HepG2 (cell line): ENCODE measurements at regions not wholly inside any gene's neighbourhood (a gene's known extent, or its start where the extent isn't known, plus 50 kb on each side); places are given as distances from the start of the nearest gene placed in this dataset.

Source experiments
- ATAC-seq: fragments of 200-7000 bp; cut with Tn5 transposase; 3 replicates; pipeline ENCODE4 v1.9.1; 2020; ENCODE audit warnings: mild to moderate bottlenecking, moderate library complexity
- BruUV-seq: library from RNA; stranded (reverse); fragments of 400-500 nt; replicated peaks from 2 replicates; lab custom pipeline; 2021; lab: Mats Ljungman, UMichigan
- CTCF ChIA-PET: fragments of 300-600 bp; formaldehyde crosslinking; extraction: SDS; loops from one replicate; lab custom pipeline; 2021; ENCODE audit warnings: low total read pairs, inconsistent platforms, low intra/inter-chr PET ratio; lab: Yijun Ruan, JAX
- POLR2A ChIA-PET: fragments of 350-600 bp; sonication (Branson Sonifier 250); formaldehyde crosslinking; loops from one replicate; lab custom pipeline; 2020; ENCODE audit warnings: antibody characterized with exemption, inconsistent platforms; lab: Yijun Ruan, JAX
- DNase-seq: peaks from one replicate; pipeline ENCODE4 v3.0.0-alpha.2; 2015; ENCODE audit warnings: low spot score
- FAIRE-seq: peaks from 3 replicates; lab custom pipeline; 2011; peaks lifted over from hg19 to GRCh38; lab: Jason Lieb, UNC
- H2AFZ ChIP-seq: one replicate; pipeline ENCODE4 v1.6.1; 2011; ENCODE audit warnings: low read length, inconsistent platforms
- H3K27ac ChIP-seq: fragments of 300-600 bp; 3 replicates; pipeline ENCODE4 v1.8.0; 2011; ENCODE audit warnings: mixed run types, mild to moderate bottlenecking, mixed read lengths, low read length, inconsistent platforms; ENCODE audit not compliant: insufficient read depth; ENCODE audit errors: extremely low read length
- H3K27me3 ChIP-seq, 2 experiments: fragments of 200-600 bp in 1 of 2; 2 replicates in 1 of 2; 3 replicates in 1 of 2; pipeline versions ENCODE4 v1.6.0 to v1.8.0; 2011; ENCODE audit warnings: low read length in 2 of 2, mild to moderate bottlenecking in 2 of 2, moderate library complexity in 2 of 2, inconsistent platforms in 1 of 2; ENCODE audit not compliant: insufficient read depth in 2 of 2, control insufficient read depth in 1 of 2
- H3K36me3 ChIP-seq, 2 experiments: fragments of 200-600 bp in 1 of 2; replicated peaks in 1 of 2; 2 replicates in 1 of 2; 3 replicates in 1 of 2; pipeline versions ENCODE4 v1.5.1 to v1.8.0; 2011; ENCODE audit warnings: low read length in 2 of 2, inconsistent platforms in 1 of 2; ENCODE audit not compliant: insufficient read depth in 2 of 2, control insufficient read depth in 1 of 2
- H3K4me1 ChIP-seq: 2 replicates; pipeline ENCODE4 v1.5.1; 2012; ENCODE audit warnings: low read length, inconsistent platforms; ENCODE audit not compliant: insufficient read depth
- H3K4me2 ChIP-seq: 2 replicates; pipeline ENCODE4 v1.6.0; 2011; ENCODE audit warnings: low read depth, low read length, inconsistent platforms
- H3K4me3 ChIP-seq, 3 experiments: fragments of 200-600 bp in 1 of 3; sonication (generic), shearing (Covaris generic) in 1 of 3; replicated peaks in 1 of 3; 2 replicates each; pipeline ENCODE4 v1.5.1; 2011 to 2016; ENCODE audit warnings: low read length in 3 of 3, inconsistent platforms in 2 of 3, low read depth in 2 of 3, mild to moderate bottlenecking in 2 of 3, control low read depth in 1 of 3, mixed read lengths in 1 of 3; ENCODE audit not compliant: insufficient read depth in 1 of 3
- H3K79me2 ChIP-seq: one replicate; pipeline ENCODE4 v1.6.1; 2011; ENCODE audit warnings: low read length, inconsistent platforms; ENCODE audit not compliant: insufficient read depth
- H3K9ac ChIP-seq: 2 replicates; pipeline ENCODE4 v1.6.0; 2011; ENCODE audit warnings: mild to moderate bottlenecking, low read depth, low read length, inconsistent platforms; ENCODE audit not compliant: insufficient read depth
- H3K9me3 ChIP-seq: 2 replicates; pipeline ENCODE4 v1.5.1; 2012; ENCODE audit warnings: mild to moderate bottlenecking, low read length
- H4K20me1 ChIP-seq: 2 replicates; pipeline ENCODE4 v1.6.0; 2011; ENCODE audit warnings: inconsistent platforms, mild to moderate bottlenecking, low read length, moderate library complexity; ENCODE audit not compliant: insufficient read depth
- FOXA3 ChIP-seq: IDR thresholded peaks from 2 replicates; pipeline ENCODE4 v1.6.1; 2016; ENCODE audit warnings: missing genetic modification reagents, missing compliant biosample characterization
- HES4 ChIP-seq: sonication (generic); formaldehyde crosslinking; IDR thresholded peaks from 2 replicates; pipeline ENCODE4 v1.9.0; 2021; ENCODE audit warnings: mild to moderate bottlenecking, missing genetic modification reagents, borderline replicate concordance
- MED8 ChIP-seq: sonication (generic); formaldehyde crosslinking; IDR thresholded peaks from 2 replicates; pipeline ENCODE4 v1.8.1; 2023; ENCODE audit warnings: mild to moderate bottlenecking, missing genetic modification reagents; ENCODE audit not compliant: insufficient replicate concordance
- PHF21A ChIP-seq: sonication (generic); formaldehyde crosslinking; IDR thresholded peaks from 2 replicates; pipeline ENCODE4 v1.5.0; 2020; ENCODE audit warnings: mild to moderate bottlenecking, missing genetic modification reagents
- PITX1 ChIP-seq: sonication (generic); formaldehyde crosslinking; IDR thresholded peaks from 2 replicates; pipeline ENCODE4 v1.5.1; 2020; ENCODE audit warnings: mild to moderate bottlenecking, missing genetic modification reagents
- SMAD3 ChIP-seq: sonication (generic); formaldehyde crosslinking; IDR thresholded peaks from 2 replicates; pipeline ENCODE4 v1.4.0; 2020; ENCODE audit warnings: missing genetic modification reagents
- TIGD3 ChIP-seq: sonication (generic); formaldehyde crosslinking; IDR thresholded peaks from 2 replicates; pipeline ENCODE4 v1.5.1; 2020; ENCODE audit warnings: mild to moderate bottlenecking, missing genetic modification reagents, borderline replicate concordance
- ZBTB1 ChIP-seq: sonication (generic); formaldehyde crosslinking; IDR thresholded peaks from 2 replicates; pipeline ENCODE4 v1.4.0; 2020; ENCODE audit warnings: missing genetic modification reagents, borderline replicate concordance
- ZBTB3 ChIP-seq: sonication (generic); formaldehyde crosslinking; IDR thresholded peaks from 2 replicates; pipeline ENCODE4 v1.4.0; 2020; ENCODE audit warnings: low read depth, mild to moderate bottlenecking, moderate library complexity, missing genetic modification reagents, borderline replicate concordance
- ZNF3 ChIP-seq: IDR thresholded peaks from 2 replicates; pipeline ENCODE4 v1.7.0; 2017; ENCODE audit warnings: inconsistent platforms
- ZNF317 ChIP-seq: sonication (generic); formaldehyde crosslinking; IDR thresholded peaks from 2 replicates; pipeline ENCODE4 v1.5.0; 2020; ENCODE audit warnings: mild to moderate bottlenecking, missing genetic modification reagents
- ZNF451 ChIP-seq: sonication (generic); formaldehyde crosslinking; IDR thresholded peaks from 2 replicates; pipeline ENCODE4 v1.5.0; 2020; ENCODE audit warnings: mild to moderate bottlenecking, missing genetic modification reagents
- WGBS: methylation state at CpG from one replicate; pipeline ENCODE4 v1.1.6; 2017; ENCODE audit warnings: low lambda C conversion rate; 5-methylcytosine and 5-hydroxymethylcytosine counted together
- in situ Hi-C: cut with HindIII; loops from 2 replicates; pipeline ENCODE4 v1.10.0; 2017; ENCODE audit warnings: low pct_unique_long_range_greater_than_20kb; ENCODE audit not compliant: extremely low pct_ligation_motif_present
- intact Hi-C: fragments of 100-400 bp; cut with micrococcal nuclease; formaldehyde crosslinking; loops from one replicate; pipeline ENCODE4 v1.10.0; 2022; ENCODE audit not compliant: unreplicated experiment
- TF ChIP-seq, protein P1 (sequence below): sonication (generic); formaldehyde crosslinking; IDR thresholded peaks from 2 replicates; pipeline ENCODE4 v1.8.0; 2023; ENCODE audit warnings: mild to moderate bottlenecking, missing genetic modification reagents
- TF ChIP-seq, protein P2 (sequence below): sonication (generic); formaldehyde crosslinking; IDR thresholded peaks from 2 replicates; pipeline ENCODE4 v1.8.1; 2023; ENCODE audit warnings: mild to moderate bottlenecking, missing genetic modification reagents

GRCh38 chr18:39340418-39340817, 1774.8 kb upstream of the CELF4 start:
- ChIA-PET CTCF (no interaction called here), POLR2A (no interaction called here)
- FAIRE-seq: no peak
- H4K20me1 ChIP-seq: no peaks in the 10 kb centered on the region
- no peak overlapping the region for H2AFZ ChIP-seq
- H3K27ac ChIP-seq: no peak overlapping the region
- no TSS peak for BruUV-seq
- H3K27me3 ChIP-seq: no peaks in the 10 kb centered on the region
- no peak overlapping the region for H3K9ac ChIP-seq
- DNase-seq: no peak
- 100% methylated on average over 1 of the region's 1 CpG for WGBS
- H3K4me1 ChIP-seq: peaks cover 53% of the 10 kb centered on the region
- H3K4me2 ChIP-seq: no peak overlapping the region
- no peaks in the 10 kb centered on the region for H3K9me3 ChIP-seq
- ATAC-seq: no peak
- TF ChIP-seq ZBTB1 (CRISPR knock-in tag) (no peak), ZNF317 (CRISPR knock-in tag) (peak; percentile 93)
- in situ Hi-C loops (no loop called here), intact Hi-C loops (no loop called here)
- H3K4me3 ChIP-seq: no peak overlapping the region
- H3K79me2 ChIP-seq: no peaks in the 10 kb centered on the region
- H3K36me3 ChIP-seq: no peaks in the 10 kb centered on the region

DNA sequence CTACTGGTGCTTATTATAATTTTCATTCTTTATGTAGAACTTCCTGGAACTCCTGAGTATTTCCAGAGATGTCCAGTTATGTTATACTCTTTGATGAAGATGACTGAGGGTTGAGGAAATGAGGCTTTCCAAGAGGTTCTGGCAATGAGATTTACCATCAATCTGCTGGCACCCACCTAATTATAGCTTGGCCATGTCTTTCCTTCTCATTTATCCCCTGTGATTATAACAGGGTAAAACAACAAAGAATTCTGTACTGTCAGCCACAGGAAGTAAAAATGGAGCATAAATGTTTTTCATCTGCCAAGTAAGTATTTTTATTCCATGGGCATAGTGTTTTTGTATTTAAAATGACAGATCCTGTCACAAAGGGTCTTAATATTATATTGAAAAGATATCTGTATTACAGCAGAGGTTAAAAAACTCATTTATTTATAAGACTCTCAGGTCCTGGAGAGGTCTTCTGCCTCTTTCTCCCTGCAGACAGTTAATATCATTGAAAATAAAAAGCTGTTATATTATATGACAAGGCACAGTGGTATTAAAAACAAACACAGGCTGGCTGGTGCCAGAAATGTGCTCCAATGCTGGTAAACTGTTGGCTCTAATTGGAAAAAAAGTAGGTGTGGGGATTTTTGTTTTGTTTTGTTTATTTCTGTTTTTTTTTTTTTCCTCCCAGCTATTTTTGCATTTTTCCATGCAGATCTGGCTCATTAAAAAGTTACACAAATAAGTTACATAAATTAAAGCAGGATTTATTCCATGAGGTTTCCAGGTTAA, 1764.1 kb upstream of the CELF4 start:
- H3K4me1 ChIP-seq: no peaks in the 10 kb centered on the region
- H3K27ac ChIP-seq: no peak overlapping the region
- H3K4me2 ChIP-seq: no peak overlapping the region
- ATAC-seq (no peak), DNase-seq (no peak), FAIRE-seq (no peak)
- BruUV-seq: no TSS peak
- H2AFZ ChIP-seq: no peak overlapping the region
- no peaks in the 10 kb centered on the region for H3K9me3 ChIP-seq
- no peak overlapping the region for H3K4me3 ChIP-seq
- ChIA-PET POLR2A (no interaction called here), CTCF (no interaction called here)
- intact Hi-C loops: no loop called here
- H4K20me1 ChIP-seq: no peaks in the 10 kb centered on the region
- no peak overlapping the region for H3K9ac ChIP-seq
- no peaks in the 10 kb centered on the region for H3K79me2 ChIP-seq
- no peaks in the 10 kb centered on the region for H3K36me3 ChIP-seq
- H3K27me3 ChIP-seq: no peaks in the 10 kb centered on the region
- in situ Hi-C loops: no loop called here
- TF ChIP-seq, protein P1, sequence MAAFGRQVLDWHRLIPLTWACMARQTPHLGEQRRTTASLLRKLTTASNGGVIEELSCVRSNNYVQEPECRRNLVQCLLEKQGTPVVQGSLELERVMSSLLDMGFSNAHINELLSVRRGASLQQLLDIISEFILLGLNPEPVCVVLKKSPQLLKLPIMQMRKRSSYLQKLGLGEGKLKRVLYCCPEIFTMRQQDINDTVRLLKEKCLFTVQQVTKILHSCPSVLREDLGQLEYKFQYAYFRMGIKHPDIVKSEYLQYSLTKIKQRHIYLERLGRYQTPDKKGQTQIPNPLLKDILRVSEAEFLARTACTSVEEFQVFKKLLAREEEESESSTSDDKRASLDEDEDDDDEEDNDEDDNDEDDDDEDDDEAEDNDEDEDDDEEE (CRISPR knock-in tag): no peak
- TF ChIP-seq ZBTB3 (CRISPR knock-in tag) (no peak), HES4 (CRISPR knock-in tag) (no peak), SMAD3 (CRISPR knock-in tag) (no peak), PITX1 (CRISPR knock-in tag) (no peak), ZNF451 (no peak), FOXA3 (CRISPR knock-in tag) (no peak), ZNF3 (CRISPR knock-in tag) (no peak), PHF21A (CRISPR knock-in tag) (no peak), TIGD3 (no peak), MED8 (CRISPR knock-in tag) (no peak)
- TF ChIP-seq, protein P2, sequence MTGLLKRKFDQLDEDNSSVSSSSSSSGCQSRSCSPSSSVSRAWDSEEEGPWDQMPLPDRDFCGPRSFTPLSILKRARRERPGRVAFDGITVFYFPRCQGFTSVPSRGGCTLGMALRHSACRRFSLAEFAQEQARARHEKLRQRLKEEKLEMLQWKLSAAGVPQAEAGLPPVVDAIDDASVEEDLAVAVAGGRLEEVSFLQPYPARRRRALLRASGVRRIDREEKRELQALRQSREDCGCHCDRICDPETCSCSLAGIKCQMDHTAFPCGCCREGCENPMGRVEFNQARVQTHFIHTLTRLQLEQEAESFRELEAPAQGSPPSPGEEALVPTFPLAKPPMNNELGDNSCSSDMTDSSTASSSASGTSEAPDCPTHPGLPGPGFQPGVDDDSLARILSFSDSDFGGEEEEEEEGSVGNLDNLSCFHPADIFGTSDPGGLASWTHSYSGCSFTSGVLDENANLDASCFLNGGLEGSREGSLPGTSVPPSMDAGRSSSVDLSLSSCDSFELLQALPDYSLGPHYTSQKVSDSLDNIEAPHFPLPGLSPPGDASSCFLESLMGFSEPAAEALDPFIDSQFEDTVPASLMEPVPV: no peak
